Naive thymus-derived CD4-positive, alpha-beta T cell (primary cell): ENCODE measurements at regions not wholly inside any gene's neighbourhood (a gene's known extent, or its start where the extent isn't known, plus 50 kb on each side); places are given as distances from the start of the nearest gene placed in this dataset.
A peak's percentile ranks its signal among the peaks of the same experiment; 100 is the strongest.

Experiments used
- ATAC-seq: fragments of 150-1000 bp; cut with Tn5 transposase; 2 replicates; pipeline ENCODE4 v1.10.0; 2021; ENCODE audit warnings: mild to moderate bottlenecking, moderate library complexity
- CTCF ChIA-PET: fragments of 350-600 bp; sonication (Branson Sonifier 250); formaldehyde crosslinking; loops from one replicate; lab custom pipeline; 2021; ENCODE audit warnings: antibody characterized with exemption; lab: Charles Lee
- POLR2A ChIA-PET: fragments of 350-600 bp; sonication (Branson Sonifier 250); formaldehyde crosslinking; loops from one replicate; lab custom pipeline; 2021; ENCODE audit warnings: antibody characterized with exemption, inconsistent platforms; lab: Charles Lee
- DNase-seq, 9 donors: peaks; one replicate each; pipeline versions ENCODE4 v3.0.0 to v3.0.0-alpha.2; 2020 to 2022; ENCODE audit warnings: mixed read lengths in 1 of 9
- H3K27ac ChIP-seq: one replicate; pipeline ENCODE4 v1.7.0; 2013; ENCODE audit warnings: mild to moderate bottlenecking, low read depth, low read length, moderate library complexity
- H3K27me3 ChIP-seq, 2 donors: one replicate each; pipeline ENCODE4 v1.7.0; 2013; ENCODE audit warnings: low read length in 2 of 2, mild to moderate bottlenecking in 2 of 2, moderate library complexity in 2 of 2; ENCODE audit not compliant: control insufficient read depth in 2 of 2, insufficient read depth in 2 of 2
- H3K36me3 ChIP-seq, 3 experiments: 1 replicate in 2 of 3; 2 replicates in 1 of 3; pipeline ENCODE4 v1.7.0; 2013; ENCODE audit warnings: low read length in 3 of 3, mild to moderate bottlenecking in 3 of 3, moderate library complexity in 1 of 3; ENCODE audit not compliant: insufficient read depth in 3 of 3, control insufficient read depth in 2 of 3
- H3K4me1 ChIP-seq, 2 donors: one replicate each; pipeline ENCODE4 v1.7.0; 2013; ENCODE audit warnings: low read length in 2 of 2, mild to moderate bottlenecking in 2 of 2, moderate library complexity in 1 of 2; ENCODE audit not compliant: control insufficient read depth in 2 of 2, insufficient read depth in 2 of 2
- H3K4me3 ChIP-seq: 2 replicates; pipeline ENCODE4 v1.7.0; 2013; ENCODE audit warnings: mild to moderate bottlenecking, low read length
- H3K9me3 ChIP-seq, 3 experiments: 1 replicate in 2 of 3; 2 replicates in 1 of 3; pipeline ENCODE4 v1.7.0; 2013; ENCODE audit warnings: low read length in 3 of 3; ENCODE audit not compliant: control insufficient read depth in 2 of 3
- H3K27ac Mint-ChIP-seq, 9 donors: one replicate each; pipeline ENCODE4 v1.8.0; 2020 to 2022; ENCODE audit warnings: mixed read lengths in 9 of 9, mild to moderate bottlenecking in 8 of 9, moderate library complexity in 5 of 9, inconsistent platforms in 2 of 9
- H3K27me3 Mint-ChIP-seq, 5 donors: one replicate each; pipeline ENCODE4 v1.8.0; 2021 to 2022; ENCODE audit warnings: mixed read lengths in 5 of 5, mild to moderate bottlenecking in 1 of 5
- H3K36me3 Mint-ChIP-seq, 5 donors: one replicate each; pipeline ENCODE4 v1.8.0; 2020 to 2022; ENCODE audit warnings: mixed read lengths in 5 of 5, mild to moderate bottlenecking in 3 of 5, inconsistent platforms in 1 of 5
- H3K4me1 Mint-ChIP-seq, 7 donors: one replicate each; pipeline ENCODE4 v1.8.0; 2020 to 2022; ENCODE audit warnings: mixed read lengths in 7 of 7, mild to moderate bottlenecking in 3 of 7, inconsistent platforms in 1 of 7
- H3K4me3 Mint-ChIP-seq, 10 donors: one replicate each; pipeline ENCODE4 v1.8.0; 2020 to 2022; ENCODE audit warnings: mild to moderate bottlenecking in 10 of 10, mixed read lengths in 10 of 10, moderate library complexity in 6 of 10, inconsistent platforms in 2 of 10
- H3K9me3 Mint-ChIP-seq, 11 donors: one replicate each; pipeline ENCODE4 v1.8.0; 2020 to 2022; ENCODE audit warnings: mixed read lengths in 11 of 11, mild to moderate bottlenecking in 4 of 11, inconsistent platforms in 1 of 11, moderate library complexity in 1 of 11
- intact Hi-C, 2 donors: fragments of 100-400 bp; cut with micrococcal nuclease; formaldehyde crosslinking; loops; one replicate each; pipeline ENCODE4 v1.15.1; 2023

DNA sequence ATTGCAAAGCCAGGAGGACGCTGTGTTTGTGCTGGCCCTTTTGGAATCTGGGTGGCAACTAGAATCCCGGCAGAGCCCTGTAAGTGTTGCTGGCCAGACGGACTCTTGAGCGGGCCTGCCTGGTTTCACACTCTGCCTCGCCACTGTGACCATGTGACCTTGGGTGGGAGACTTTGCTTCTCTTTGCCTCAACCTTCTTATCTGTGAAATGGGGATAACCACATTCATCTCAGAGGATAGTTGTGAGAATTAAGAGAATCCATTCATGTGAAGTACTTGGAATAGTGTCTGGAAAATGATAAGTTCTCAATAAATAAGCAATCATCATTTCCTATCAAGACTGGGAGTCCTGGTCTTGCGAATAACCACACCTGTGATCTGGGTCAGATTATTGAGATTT lies 105.6 kb downstream of the LIPG start:
- intact Hi-C loops: no loop called here
- H3K4me3 ChIP-seq: no peak overlapping the region

DNA sequence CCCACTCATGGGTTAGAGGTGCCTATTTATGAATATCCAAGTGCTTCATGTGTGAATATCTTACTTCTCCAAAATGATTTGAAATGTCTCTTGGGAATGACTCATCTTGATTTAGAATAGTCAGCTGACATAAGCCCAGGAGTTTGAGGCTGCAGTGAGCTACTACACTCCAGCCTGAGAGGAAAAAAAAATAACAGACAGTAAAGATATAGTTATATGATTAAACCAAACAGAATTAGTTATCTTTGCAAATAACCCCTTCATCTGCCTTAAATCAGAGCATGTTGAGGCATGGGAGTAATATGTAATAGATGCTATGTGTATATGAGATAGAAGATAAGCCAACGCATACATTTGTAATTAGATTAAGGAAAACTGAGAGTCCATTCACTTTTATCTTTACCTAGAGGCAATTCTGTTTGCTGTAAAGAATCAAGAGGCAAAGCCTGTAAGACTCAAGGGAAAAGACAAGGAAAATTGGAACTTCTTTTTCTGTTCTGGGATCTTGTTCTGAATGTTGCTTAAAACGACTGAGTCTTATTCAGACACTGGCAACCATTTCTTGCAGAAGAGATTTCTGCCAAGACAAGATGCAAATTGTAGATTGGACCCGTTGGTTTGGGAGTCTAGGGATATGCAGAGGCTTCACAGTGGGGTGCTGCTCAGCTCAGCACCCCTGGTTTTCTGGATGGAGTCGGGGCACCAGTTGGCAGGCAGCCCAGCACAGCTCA lies 104.4 kb downstream of the LIPG start:
- H3K36me3 ChIP-seq: no peaks in the 10 kb centered on the region
- no peaks in the 10 kb centered on the region for H3K4me1 Mint-ChIP-seq
- H3K9me3 ChIP-seq: no peaks in the 10 kb centered on the region
- peaks cover 24 to 41% (median 30%) of the 10 kb centered on the region in 5 donors for H3K27me3 Mint-ChIP-seq
- no peaks in the 10 kb centered on the region for H3K4me1 ChIP-seq
- no peak overlapping the region for H3K27ac ChIP-seq
- H3K9me3 Mint-ChIP-seq: peaks cover 0 to 5% (median 0%) of the 10 kb centered on the region in 11 donors
- DNase-seq (no peak), ATAC-seq (no peak)
- intact Hi-C loops: no loop called here
- no peaks in the 10 kb centered on the region for H3K36me3 Mint-ChIP-seq
- POLR2A ChIA-PET: no interaction called here
- no peak overlapping the region for H3K4me3 ChIP-seq
- no peak overlapping the region for H3K4me3 Mint-ChIP-seq
- peak overlapping the region in 1 of 9 donors; percentile 41 for H3K27ac Mint-ChIP-seq
- H3K27me3 ChIP-seq: peaks cover 3 to 4% of the 10 kb centered on the region in 2 donors
- CTCF ChIA-PET: no interaction called here

More for the DNA sequence above, 105.6 kb downstream of the LIPG start:
- ChIA-PET CTCF (no interaction called here), POLR2A (no interaction called here)
- H3K27ac ChIP-seq: no peak overlapping the region
- no peaks in the 10 kb centered on the region for H3K4me1 ChIP-seq
- no peaks in the 10 kb centered on the region for H3K36me3 ChIP-seq
- H3K4me1 Mint-ChIP-seq: no peaks in the 10 kb centered on the region
- peaks cover 3 to 4% of the 10 kb centered on the region in 2 donors for H3K27me3 ChIP-seq
- H3K27ac Mint-ChIP-seq: no peak overlapping the region
- ATAC-seq (no peak), DNase-seq (no peak)
- no peaks in the 10 kb centered on the region for H3K9me3 ChIP-seq
- peaks cover 0 to 5% (median 0%) of the 10 kb centered on the region in 11 donors for H3K9me3 Mint-ChIP-seq
- H3K36me3 Mint-ChIP-seq: no peaks in the 10 kb centered on the region
- no peak overlapping the region for H3K4me3 Mint-ChIP-seq
- peaks cover 25 to 43% (median 35%) of the 10 kb centered on the region in 5 donors for H3K27me3 Mint-ChIP-seq

DNA sequence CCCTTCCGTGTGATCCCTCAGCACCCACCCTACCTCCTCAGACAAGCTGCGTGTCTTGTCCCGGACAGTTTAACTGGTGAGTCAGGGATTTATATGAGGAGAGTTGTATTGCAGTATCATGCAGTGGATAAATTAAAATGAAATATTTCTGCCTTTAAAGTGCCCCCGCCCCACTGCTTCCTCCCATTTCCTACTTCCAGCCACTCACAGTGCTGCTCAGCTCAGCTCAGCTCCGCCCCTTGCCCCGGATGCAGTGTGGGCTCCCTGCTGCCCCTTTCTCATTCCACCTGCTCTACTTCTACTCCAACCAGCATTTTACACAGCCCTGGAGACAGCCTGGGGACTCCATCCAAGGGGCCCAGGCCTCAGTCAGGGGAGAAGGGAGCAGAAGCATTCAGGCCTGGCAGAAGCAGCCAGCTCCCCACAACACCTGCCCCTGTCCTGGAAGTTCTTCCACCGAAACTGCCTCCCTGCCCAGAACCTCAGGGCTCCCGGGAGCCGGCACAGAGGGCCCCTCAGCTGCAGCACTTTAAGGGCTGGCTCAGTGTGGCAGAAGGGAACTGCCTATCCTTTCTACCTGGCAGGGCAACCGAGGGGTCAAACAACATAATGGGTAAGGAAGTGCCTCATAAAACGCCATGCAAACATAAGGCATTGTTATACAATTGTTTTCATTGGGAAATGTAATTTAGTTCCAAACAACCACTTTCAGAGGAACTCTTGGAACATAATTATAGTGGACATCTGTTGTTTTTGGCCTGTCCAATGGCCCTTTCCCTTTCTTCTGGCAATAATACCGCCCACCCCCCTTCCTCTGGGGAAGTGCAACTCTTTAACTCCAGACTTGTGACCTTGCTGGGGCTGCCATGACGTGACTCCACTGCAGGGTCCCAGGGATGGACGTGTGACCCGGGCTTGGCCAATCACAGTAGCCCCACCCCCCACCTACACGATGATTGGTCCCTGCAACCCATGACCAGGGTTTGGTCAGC lies 102.3 kb downstream of the LIPG start:
- Histone ChIP-seq H3K9me3 (no peaks in the 10 kb centered on the region), H3K4me3 (no peak overlapping the region), H3K27me3 (peaks cover 0 to 4% of the 10 kb centered on the region in 2 donors), H3K27ac (no peak overlapping the region), H3K4me1 (no peaks in the 10 kb centered on the region), H3K36me3 (no peaks in the 10 kb centered on the region)
- ChIA-PET POLR2A (no interaction called here), CTCF (no interaction called here)
- DNase-seq: no peak
- no peak overlapping the region for H3K27ac Mint-ChIP-seq
- intact Hi-C loops: no loop called here
- no peak overlapping the region for H3K4me3 Mint-ChIP-seq
- no peak for ATAC-seq
- H3K36me3 Mint-ChIP-seq: no peaks in the 10 kb centered on the region
- H3K27me3 Mint-ChIP-seq: peaks cover 16 to 36% (median 24%) of the 10 kb centered on the region in 5 donors
- H3K4me1 Mint-ChIP-seq: no peaks in the 10 kb centered on the region
- H3K9me3 Mint-ChIP-seq: no peaks in the 10 kb centered on the region

DNA sequence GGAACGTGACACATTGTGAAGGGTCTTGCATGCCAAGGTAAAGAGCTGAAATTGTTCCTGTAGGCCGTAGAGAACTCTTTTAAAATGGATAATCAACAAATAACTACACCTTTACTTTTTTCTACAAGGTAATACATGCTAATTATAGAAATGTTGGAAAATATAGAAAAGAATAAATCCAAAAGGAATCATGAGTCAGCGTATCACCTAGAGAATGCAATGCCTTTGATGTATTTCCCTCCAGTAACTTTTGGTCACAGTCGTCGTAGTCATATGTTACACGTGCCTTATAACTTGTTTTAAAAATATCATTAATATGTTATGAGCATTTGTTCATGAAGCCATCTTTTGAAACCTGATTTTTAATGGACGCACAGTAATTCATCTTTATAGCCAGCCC lies 100.6 kb downstream of the LIPG start:
- Mint-ChIP-seq H3K9me3 (no peaks in the 10 kb centered on the region), H3K4me1 (no peaks in the 10 kb centered on the region), H3K27ac (no peak overlapping the region), H3K4me3 (no peak overlapping the region), H3K27me3 (peaks cover 7 to 20% (median 13%) of the 10 kb centered on the region in 5 donors), H3K36me3 (no peaks in the 10 kb centered on the region)
- Histone ChIP-seq H3K27ac (no peak overlapping the region), H3K36me3 (no peaks in the 10 kb centered on the region), H3K27me3 (peaks cover 0 to 4% of the 10 kb centered on the region in 2 donors), H3K4me3 (no peak overlapping the region), H3K4me1 (no peaks in the 10 kb centered on the region), H3K9me3 (no peaks in the 10 kb centered on the region)
- ChIA-PET CTCF (no interaction called here), POLR2A (no interaction called here)
- ATAC-seq (no peak), DNase-seq (no peak)
- intact Hi-C loops: no loop called here

- Mint-ChIP-seq H3K36me3 (no peaks in the 10 kb centered on the region), H3K9me3 (peaks cover 0 to 2% (median 0%) of the 10 kb centered on the region in 11 donors), H3K27me3 (peaks cover 0 to 9% (median 4%) of the 10 kb centered on the region in 5 donors), H3K4me3 (no peak overlapping the region), H3K4me1 (no peaks in the 10 kb centered on the region), H3K27ac (no peak overlapping the region)
- ATAC-seq (no peak), DNase-seq (no peak)
- ChIA-PET POLR2A (no interaction called here), CTCF (no interaction called here)
- H3K4me3 ChIP-seq: no peak overlapping the region
- H3K9me3 ChIP-seq: no peaks in the 10 kb centered on the region
- no peaks in the 10 kb centered on the region for H3K36me3 ChIP-seq
- no peaks in the 10 kb centered on the region for H3K4me1 ChIP-seq
- H3K27me3 ChIP-seq: no peaks in the 10 kb centered on the region
- intact Hi-C loops: no loop called here
- H3K27ac ChIP-seq: no peak overlapping the region
Measured at GRCh38 chr18:49658823-49659404, 97.1 kb downstream of the LIPG start.

DNA sequence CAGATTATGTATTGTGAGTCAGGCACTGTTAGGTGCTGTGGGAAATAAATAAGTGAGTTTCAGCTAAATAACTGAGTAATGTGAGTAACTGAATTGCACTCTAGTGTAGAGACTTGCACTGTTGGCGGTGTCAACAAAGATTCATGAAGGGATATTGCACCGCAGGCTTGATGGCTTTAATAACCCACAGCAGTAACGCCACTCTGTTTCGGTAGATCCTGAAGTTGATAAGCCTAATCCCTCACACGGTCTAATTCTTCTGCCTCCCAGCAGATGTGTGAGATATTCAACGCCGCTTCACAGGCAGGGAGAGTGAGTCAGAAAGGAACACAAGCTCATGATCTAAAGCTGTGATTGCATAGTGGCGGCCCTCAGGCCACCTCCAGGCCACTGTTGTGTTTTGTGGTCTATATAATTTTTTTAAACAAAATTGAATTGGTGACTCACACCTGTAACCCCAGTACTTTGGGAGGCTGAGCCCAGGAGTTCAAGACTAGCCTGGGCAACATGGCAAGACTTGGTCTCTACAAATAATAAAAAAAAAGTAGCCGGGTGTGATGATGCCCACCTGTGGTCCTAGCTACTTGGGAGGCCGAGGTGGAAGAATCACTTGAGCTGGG lies 94.3 kb downstream of the LIPG start:
- intact Hi-C loops: no loop called here
- H3K36me3 Mint-ChIP-seq: no peaks in the 10 kb centered on the region

More for the DNA sequence above, 94.3 kb downstream of the LIPG start:
- Mint-ChIP-seq H3K27ac (no peak overlapping the region), H3K4me3 (no peak overlapping the region), H3K27me3 (peaks cover 0 to 5% (median 4%) of the 10 kb centered on the region in 5 donors), H3K9me3 (peaks cover 0 to 2% (median 0%) of the 10 kb centered on the region in 11 donors), H3K4me1 (peaks cover 0 to 6% (median 0%) of the 10 kb centered on the region in 7 donors)
- H3K27me3 ChIP-seq: no peaks in the 10 kb centered on the region
- no peak for DNase-seq
- no peak overlapping the region for H3K27ac ChIP-seq
- H3K9me3 ChIP-seq: no peaks in the 10 kb centered on the region
- no peak overlapping the region for H3K4me3 ChIP-seq
- no peaks in the 10 kb centered on the region for H3K36me3 ChIP-seq
- ChIA-PET CTCF (no interaction called here), POLR2A (no interaction called here)
- H3K4me1 ChIP-seq: no peaks in the 10 kb centered on the region
- ATAC-seq: no peak
